ENCODE measurements at regions not wholly inside any gene's neighbourhood (a gene's known extent, or its start where the extent isn't known, plus 50 kb on each side); places are given as distances from the start of the nearest gene placed in this dataset.

DNA sequence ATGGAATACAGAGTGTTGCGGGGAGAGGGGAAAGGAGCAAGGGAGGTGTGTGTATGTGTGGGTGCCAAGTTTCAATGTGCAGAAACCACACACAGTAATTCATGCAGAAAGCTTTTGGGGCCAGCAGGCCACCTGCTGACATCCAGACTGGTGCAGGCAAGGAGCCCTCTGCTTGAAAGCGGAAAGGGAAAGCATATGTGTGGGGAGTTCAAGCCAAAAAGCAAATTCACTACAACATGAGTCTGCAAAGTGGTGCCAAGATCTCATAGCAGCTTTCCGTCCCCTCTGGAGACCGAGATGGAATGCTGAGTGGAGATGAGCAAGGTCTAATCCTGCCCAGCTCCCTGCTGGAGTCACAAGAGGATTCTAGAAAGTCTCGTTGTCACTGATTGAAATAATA lies 159.7 kb upstream of the VLDLR start:
- TF ChIP-seq POLR2A (IDR thresholded peaks at IDR 0.05; ENCODE audit: low read length), result no peak
- no peak for TF ChIP-seq GATA1 (IDR thresholded peaks at IDR 0.05; ENCODE audit: low read depth, low read length)
